WI38 (cell line): ENCODE measurements at regions not wholly inside any gene's neighbourhood (a gene's known extent, or its start where the extent isn't known, plus 50 kb on each side); places are given as distances from the start of the nearest gene placed in this dataset.

Experiments
- H3K4me3 ChIP-seq: 2 replicates; pipeline ENCODE4 v1.5.1; 2011; ENCODE audit warnings: low read depth, mild to moderate bottlenecking, control low read depth, low read length
- TF ChIP-seq, protein P1 (sequence below): IDR thresholded peaks from 2 replicates; pipeline ENCODE4 v1.5.1; 2012; ENCODE audit warnings: low read depth, mild to moderate bottlenecking, control low read depth, low read length

DNA sequence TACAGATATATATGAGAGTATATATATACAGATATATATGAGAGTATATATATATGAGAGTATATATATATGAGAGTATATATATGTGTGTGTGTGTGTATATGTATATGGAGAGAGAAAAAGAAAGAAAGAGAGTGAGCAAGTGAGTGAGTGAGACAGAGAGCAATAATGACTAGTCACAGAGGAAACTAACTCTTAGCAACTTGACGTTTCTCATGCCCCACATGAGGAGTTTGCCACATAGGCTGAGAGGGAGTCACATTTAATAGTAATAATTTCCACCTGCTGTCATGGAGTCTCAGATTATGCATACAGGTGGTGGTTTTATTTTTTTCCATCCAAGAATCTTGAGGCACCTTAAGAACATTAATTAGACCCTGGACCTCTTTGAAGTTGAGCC is 199.9 kb downstream of the GATA3 start:
- H3K4me3 ChIP-seq: no peak overlapping the region
- TF ChIP-seq, protein P1, sequence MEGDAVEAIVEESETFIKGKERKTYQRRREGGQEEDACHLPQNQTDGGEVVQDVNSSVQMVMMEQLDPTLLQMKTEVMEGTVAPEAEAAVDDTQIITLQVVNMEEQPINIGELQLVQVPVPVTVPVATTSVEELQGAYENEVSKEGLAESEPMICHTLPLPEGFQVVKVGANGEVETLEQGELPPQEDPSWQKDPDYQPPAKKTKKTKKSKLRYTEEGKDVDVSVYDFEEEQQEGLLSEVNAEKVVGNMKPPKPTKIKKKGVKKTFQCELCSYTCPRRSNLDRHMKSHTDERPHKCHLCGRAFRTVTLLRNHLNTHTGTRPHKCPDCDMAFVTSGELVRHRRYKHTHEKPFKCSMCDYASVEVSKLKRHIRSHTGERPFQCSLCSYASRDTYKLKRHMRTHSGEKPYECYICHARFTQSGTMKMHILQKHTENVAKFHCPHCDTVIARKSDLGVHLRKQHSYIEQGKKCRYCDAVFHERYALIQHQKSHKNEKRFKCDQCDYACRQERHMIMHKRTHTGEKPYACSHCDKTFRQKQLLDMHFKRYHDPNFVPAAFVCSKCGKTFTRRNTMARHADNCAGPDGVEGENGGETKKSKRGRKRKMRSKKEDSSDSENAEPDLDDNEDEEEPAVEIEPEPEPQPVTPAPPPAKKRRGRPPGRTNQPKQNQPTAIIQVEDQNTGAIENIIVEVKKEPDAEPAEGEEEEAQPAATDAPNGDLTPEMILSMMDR: no peak

DNA sequence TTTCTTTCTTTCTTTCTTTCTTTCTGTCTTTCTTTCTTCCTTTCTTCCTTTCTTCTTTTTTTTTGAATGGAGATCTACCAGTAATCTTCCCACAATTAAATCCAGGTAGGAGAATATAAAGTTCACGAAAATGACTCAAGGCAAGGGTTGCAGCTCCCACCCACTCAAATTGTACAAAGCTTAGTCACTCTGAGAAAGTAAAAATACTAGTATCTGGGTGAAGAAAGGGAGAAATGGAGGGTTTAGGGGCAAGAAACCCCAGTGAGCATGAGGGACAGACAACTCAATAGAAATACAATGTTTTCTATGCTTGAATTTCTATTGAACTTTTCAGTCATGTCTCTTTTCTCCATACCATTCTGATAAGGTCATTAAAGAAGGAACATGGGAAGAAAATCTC is 200.8 kb downstream of the GATA3 start:
- no peak overlapping the region for H3K4me3 ChIP-seq
- TF ChIP-seq, protein P1: no peak

DNA sequence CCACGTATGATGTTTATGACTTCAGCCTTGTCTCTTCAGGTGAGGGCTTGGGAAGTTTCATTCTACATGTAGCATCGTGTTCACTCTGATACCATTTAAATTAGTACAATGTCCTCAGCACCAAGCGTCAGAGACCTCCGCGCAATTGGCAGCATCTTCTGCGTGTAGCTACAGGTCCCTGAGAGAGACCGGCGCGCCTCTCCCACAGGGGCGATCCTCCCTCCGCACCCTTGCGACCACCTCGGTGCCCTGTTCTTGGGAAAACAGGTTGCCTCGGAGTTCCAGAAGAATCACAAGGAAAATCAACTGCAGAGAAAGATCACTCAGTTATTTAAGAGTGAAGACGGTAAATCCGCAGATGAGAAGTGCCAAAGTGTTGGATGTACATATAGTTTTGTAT is 206.2 kb downstream of the GATA3 start:
- TF ChIP-seq, protein P1: no peak
- no peak overlapping the region for H3K4me3 ChIP-seq

DNA sequence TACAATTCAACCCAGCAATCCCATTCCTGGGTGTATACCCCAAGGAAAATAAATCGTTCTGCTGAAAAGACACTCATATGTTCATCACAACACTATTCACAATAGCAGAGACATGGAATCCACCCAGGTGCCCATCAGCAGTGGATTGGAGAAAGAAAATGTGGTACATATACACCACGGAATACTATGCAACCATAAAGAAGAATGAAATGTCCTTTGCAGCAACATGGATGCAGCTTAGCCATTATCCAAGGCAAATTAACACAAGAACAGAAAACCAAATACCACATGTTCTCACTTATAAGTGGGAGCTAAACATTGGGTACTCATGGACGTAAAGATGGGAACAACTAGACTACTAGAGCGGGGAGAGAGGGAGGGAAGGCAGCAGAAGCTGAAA is 207.8 kb downstream of the GATA3 start:
- TF ChIP-seq, protein P1: no peak
- H3K4me3 ChIP-seq: no peak overlapping the region

DNA sequence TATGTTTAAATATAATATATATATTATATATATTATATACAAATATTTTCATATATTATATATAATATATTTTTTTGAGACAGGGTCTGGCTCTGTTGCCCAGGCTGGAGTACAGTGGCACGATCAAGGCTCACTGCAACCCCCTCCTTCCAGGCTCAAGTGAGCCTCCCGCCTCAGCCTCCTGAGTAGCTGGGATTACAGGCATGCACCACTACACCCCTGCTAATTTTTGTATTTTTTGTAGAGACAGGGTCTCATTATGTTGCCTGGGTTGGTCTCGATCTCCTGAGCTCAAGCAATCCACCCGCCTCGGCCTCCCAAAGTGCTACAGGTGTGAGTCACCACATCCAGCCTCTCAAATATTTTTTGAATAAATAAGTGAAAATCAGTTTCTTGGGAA is 215.5 kb downstream of the GATA3 start:
- TF ChIP-seq, protein P1: no peak
- no peak overlapping the region for H3K4me3 ChIP-seq

DNA sequence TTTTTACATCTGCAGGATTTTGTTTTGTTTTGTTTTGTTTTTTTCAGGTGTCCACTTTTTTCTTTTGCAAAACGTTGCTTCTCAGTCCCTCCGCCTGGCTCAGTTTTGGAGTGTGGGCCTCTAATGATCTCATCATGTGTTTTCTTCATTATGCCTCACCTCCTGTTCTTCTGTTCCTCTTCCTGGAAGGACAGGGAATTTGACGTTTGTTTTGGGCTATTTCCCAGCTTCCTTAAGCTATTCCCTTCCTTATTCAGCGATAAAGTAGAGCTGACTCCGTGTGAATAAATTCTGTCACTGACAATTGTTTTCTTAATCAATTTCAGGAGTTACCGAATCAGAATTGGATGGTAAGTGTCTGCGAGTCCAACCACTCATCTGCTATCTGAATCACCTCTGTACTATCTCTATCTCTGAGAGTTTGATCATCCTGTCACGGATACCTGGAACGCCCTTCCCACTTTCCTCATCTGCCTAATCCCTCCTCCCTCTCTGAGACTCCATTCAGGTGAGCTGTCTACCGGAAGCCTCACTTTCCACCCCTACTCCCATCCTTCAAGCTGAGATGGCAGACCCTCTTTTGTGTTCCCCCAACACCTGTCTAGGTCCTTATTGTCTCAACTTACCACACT is 218.4 kb downstream of the GATA3 start:
- TF ChIP-seq, protein P1: no peak
- no peak overlapping the region for H3K4me3 ChIP-seq

DNA sequence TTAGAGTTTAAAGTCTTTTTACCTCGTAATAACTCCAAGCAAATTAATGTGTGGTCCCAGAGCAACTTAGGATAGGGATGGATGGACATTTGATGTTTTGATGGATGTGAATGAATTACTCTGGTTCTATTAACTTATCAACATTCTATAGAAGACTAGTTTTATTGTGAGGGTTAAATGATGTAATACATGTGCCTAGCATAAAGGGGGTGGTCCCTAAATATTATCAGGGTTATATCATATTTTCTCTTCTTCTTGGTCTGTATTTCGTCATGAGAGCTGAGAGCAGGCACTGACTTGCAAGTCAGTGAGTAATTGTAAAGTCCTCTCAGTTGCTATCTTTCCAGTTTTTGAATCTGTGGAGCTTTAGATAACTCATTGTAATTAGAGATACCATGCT is 219.3 kb downstream of the GATA3 start:
- no peak overlapping the region for H3K4me3 ChIP-seq
- TF ChIP-seq, protein P1: no peak
